Peyer's patch (tissue), 4 donors: ENCODE measurements at regions not wholly inside any gene's neighbourhood (a gene's known extent, or its start where the extent isn't known, plus 50 kb on each side); places are given as distances from the start of the nearest gene placed in this dataset.

Experiments used
- POLR2A ChIP-seq, 2 donors: fragments of 450-650 bp; IDR thresholded peaks; one replicate each; pipeline ENCODE4 v1.5.1; 2017; ENCODE audit warnings: antibody characterized with exemption in 2 of 2, mild to moderate bottlenecking in 2 of 2, moderate library complexity in 2 of 2
- TF ChIP-seq, protein P1 (sequence below), 6 experiments: fragments of 450-650 bp in 4 of 6; fragments of 200-600 bp in 2 of 6; sonication (generic) in 1 of 6; IDR thresholded peaks; one replicate each; pipeline ENCODE4 v1.5.1; 2017 to 2019; ENCODE audit warnings: antibody characterized with exemption in 6 of 6, mild to moderate bottlenecking in 3 of 6, moderate library complexity in 1 of 6

DNA sequence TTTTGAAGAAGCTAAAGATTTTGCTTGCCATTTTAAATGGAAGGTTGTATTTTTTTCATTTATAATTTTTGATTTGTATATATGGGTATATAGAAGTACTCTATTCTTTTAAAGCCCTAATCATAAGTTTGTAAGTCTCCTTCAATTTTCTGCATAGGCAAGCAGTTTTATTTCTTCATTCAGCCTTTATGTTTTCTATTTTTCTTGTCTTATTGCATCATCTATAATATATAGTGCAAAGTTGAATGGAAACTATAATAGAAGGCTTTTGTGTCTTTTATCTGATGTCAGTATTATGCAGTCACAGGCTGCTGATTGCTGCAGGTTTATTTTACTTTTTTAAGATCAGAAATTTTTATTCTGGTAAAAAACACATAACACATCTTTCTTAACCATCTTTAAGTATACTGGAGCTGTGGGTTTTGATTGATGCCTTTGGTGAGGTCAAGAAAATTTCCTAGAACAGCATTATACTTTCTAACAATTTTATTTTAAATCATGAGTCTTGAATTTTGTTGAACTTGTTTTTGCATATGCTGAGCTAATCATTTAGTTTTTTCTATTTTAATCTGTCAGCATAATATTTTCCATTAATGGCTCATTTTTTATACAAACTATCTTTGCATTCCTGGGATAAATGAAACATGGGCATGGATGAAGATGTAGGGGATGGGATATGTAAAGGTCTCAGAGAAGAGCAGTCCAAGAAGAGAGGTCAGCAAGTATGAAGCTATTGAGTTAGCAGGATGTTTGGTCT, 366.7 kb upstream of the MAP3K7 start:
- TF ChIP-seq, protein P1, sequence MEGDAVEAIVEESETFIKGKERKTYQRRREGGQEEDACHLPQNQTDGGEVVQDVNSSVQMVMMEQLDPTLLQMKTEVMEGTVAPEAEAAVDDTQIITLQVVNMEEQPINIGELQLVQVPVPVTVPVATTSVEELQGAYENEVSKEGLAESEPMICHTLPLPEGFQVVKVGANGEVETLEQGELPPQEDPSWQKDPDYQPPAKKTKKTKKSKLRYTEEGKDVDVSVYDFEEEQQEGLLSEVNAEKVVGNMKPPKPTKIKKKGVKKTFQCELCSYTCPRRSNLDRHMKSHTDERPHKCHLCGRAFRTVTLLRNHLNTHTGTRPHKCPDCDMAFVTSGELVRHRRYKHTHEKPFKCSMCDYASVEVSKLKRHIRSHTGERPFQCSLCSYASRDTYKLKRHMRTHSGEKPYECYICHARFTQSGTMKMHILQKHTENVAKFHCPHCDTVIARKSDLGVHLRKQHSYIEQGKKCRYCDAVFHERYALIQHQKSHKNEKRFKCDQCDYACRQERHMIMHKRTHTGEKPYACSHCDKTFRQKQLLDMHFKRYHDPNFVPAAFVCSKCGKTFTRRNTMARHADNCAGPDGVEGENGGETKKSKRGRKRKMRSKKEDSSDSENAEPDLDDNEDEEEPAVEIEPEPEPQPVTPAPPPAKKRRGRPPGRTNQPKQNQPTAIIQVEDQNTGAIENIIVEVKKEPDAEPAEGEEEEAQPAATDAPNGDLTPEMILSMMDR (IDR thresholded peaks at IDR 0.05) = no peak
- no peak for TF ChIP-seq POLR2A (IDR thresholded peaks at IDR 0.05)
